ENCODE measurements at regions not wholly inside any gene's neighbourhood (a gene's known extent, or its start where the extent isn't known, plus 50 kb on each side); places are given as distances from the start of the nearest gene placed in this dataset.

- no peak for TF ChIP-seq CTCF (IDR thresholded peaks at IDR 0.05; ENCODE audit: low read depth)
Measured at GRCh38 chr20:57061051-57061900, 205.2 kb downstream of the BMP7 start.

GRCh38 chr20:57062241-57062640 is 204.2 kb downstream of the BMP7 start:
- no peak for TF ChIP-seq CTCF (IDR thresholded peaks at IDR 0.05; ENCODE audit: low read depth)

- no peak for TF ChIP-seq CTCF (IDR thresholded peaks at IDR 0.05; ENCODE audit: low read depth)
Measured at GRCh38 chr20:57062696-57063270, 203.7 kb downstream of the BMP7 start.

- TF ChIP-seq CTCF (IDR thresholded peaks at IDR 0.05; ENCODE audit: low read depth) = no peak
Measured at GRCh38 chr20:57064836-57065235, 201.6 kb downstream of the BMP7 start.

- TF ChIP-seq CTCF (IDR thresholded peaks at IDR 0.05; ENCODE audit: low read depth) = no peak
Measured at GRCh38 chr20:57065646-57066045, 200.8 kb downstream of the BMP7 start.

GRCh38 chr20:57066126-57066900 is 200.1 kb downstream of the BMP7 start:
- no peak for TF ChIP-seq CTCF (IDR thresholded peaks at IDR 0.05; ENCODE audit: low read depth)

GRCh38 chr20:57069442-57069841 is 197.0 kb downstream of the BMP7 start:
- TF ChIP-seq CTCF (IDR thresholded peaks at IDR 0.05; ENCODE audit: low read depth) = no peak
